HG02642 (cell line): ENCODE measurements at regions not wholly inside any gene's neighbourhood (a gene's known extent, or its start where the extent isn't known, plus 50 kb on each side); places are given as distances from the start of the nearest gene placed in this dataset.
"Not testable (repeated sequence)": the region's sequence is repeated elsewhere in the genome, so short reads cannot be mapped to it uniquely, and the experiment has no call there.

Experiments used
- ATAC-seq: cut with Tn5 transposase; IDR thresholded peaks from one replicate; pipeline ENCODE4 v1.9.1; 2021; ENCODE audit warnings: mild to moderate bottlenecking; ENCODE audit not compliant: unreplicated experiment, poor library complexity

DNA sequence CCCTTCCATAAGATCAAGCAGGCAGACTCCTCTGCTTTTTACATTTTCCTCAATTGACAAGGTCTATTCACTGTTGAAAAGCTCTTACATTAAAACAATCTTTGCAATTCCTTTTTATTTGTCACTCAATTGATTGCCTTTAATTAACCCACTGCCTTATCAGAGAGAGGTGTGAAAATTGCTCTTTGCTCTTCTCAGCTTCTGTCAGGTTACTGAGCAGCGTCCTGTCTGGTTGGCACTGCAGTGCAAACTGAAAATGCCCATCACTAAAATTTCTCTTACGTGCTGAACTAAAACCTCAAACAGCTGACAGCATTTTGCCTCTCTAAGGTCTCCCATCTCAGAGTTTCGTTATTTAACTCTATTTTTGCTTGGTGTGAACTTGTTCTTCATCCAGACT lies 504.1 kb upstream of the ATXN7L3B start:
- ATAC-seq, result no peak

DNA sequence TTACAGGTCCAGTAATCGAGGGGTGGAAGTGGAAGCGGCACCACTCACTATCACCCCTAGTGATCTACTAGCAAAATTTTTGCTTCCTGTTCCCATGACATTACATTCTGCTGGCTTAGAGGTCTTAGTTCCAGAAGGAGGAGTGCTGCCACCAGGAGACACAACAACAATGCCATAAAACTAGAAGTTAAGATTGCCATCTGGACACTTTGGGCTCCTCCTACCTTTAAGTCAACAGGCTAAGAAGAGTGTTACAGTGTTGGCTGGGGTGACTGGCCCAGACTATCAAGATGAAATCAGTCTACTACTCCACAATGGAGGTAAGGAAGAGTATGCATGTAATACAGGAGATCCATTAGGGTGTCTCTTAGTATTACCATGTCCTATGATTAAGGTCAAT lies 498.5 kb upstream of the ATXN7L3B start:
- ATAC-seq, result not testable (repeated sequence)

DNA sequence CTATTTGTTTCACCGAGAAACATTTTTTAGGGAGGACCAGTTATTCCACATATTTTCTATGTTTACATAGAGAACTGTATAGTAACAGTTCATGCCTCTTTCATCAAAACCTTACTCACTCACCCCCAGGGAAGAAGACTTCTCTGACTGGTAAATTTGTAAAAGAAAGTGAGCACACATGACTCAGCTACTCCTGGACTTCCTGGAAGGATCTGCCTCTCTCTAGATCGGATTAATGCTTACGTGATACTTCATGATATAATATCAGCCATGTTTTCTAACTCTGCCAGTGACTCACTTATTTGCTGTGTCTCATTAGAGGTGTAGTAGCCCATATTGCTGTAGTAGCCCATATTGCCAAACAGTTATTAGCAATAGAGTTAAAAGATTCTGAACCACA lies 494.3 kb upstream of the ATXN7L3B start:
- no peak for ATAC-seq

DNA sequence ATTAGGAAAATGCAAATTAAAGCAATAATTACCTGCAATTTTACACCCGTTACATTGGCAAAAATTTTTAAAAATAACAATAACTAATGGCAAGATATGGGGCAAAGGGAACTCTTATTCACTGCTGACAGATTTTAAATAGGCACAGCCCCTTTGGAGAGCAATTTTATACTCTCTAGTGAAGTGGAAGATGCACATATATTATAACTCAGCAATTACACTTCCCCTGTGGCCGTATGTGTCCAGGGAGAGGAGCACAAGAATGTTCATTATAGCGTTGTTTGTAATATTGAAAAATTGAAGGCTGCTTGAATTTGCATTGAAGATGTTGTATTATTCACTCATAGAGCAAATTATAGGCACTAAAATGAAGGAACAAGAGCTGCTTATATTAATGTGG lies 488.3 kb upstream of the ATXN7L3B start:
- no peak for ATAC-seq

DNA sequence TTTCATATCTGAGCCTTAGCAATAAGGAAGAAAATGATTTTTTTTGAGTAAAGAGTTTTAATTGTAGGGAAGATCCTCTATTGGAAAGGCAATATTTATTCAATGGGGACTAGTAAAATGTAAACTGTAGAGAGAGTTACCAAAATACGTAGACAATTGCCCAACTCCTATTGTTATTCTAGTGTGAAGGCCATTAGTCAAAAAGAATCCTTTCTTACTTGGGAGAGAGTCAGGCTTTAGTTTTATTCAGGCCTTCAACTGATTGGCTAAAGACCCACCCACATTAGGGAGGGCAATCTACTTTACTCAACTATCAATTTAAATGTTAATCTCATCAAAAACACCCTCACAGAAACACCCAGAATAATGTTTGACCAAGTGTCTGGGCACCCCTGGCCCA lies 485.8 kb upstream of the ATXN7L3B start:
- no peak for ATAC-seq

DNA sequence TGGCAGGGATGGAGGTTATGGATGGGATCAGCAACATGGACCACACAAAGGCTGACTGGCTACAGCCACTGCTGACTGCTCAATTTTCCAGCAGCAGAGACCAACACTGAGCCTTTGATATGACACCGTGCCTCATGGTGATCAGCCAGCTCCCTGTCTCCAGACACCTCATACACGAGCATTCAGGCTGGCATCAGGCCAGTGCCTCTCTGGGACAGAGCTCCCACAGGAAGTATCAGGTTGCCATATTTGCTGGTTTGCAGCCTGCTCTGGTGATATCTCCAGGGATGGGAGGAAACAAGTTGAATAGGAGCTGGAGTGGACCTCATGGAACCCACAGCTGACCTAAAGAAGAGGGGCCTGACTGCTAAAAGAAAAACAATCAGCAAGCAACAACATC lies 471.2 kb upstream of the ATXN7L3B start:
- ATAC-seq, result no peak

DNA sequence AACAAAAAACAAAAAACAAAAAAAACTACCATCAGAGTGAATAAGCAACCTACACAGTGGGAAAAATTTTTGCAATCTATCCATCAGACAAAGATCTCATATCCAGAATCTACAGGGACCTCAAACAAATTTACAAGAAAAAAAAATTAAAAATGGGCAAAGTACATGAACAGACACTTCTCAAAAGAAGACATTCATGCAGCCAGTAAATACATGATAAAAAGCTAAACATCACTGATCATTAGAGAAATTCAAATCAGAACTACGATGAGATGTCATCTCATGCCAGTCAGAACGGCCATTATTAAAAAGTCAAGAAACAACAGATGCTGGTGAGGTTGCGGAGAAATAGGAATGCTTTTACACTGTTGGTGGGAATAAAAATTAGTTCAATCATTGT lies 466.5 kb upstream of the ATXN7L3B start:
- ATAC-seq, result no peak

DNA sequence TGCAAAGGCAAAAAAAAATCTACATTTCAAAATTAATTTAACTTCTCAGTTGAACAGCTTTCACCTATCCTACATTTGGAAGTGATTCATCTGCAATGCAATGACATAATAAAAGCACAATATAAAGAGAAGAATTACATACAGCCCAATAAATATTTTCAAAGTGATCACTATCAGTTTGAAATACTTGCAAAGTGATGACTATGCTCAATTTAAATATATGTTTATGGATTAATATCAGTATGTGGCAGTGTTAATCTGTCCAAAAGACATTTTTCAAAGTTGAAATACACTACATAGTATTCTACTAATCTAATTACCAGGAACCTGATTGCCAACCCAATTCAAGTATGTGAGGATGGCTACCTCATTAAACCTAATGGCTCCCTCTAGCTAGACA lies 460.7 kb upstream of the ATXN7L3B start:
- no peak for ATAC-seq

DNA sequence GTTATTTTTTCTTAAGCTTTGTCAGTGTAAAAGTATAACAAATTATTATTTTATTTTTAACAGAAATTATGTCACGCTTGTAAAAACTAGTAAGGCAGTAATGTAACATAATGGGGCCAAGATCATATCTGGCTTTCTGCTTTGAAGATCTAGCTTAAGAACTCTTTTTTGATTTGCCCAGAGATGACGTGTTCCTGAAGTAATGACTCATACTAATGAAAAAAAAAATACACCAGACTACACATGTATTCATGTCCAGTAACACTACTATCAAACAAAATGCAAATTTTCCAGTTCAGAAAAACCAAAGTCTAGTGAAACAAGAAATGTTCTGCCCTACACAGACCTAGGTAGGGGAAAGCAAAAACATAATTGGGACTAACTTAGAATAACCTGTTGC lies 432.2 kb upstream of the ATXN7L3B start:
- no peak for ATAC-seq

DNA sequence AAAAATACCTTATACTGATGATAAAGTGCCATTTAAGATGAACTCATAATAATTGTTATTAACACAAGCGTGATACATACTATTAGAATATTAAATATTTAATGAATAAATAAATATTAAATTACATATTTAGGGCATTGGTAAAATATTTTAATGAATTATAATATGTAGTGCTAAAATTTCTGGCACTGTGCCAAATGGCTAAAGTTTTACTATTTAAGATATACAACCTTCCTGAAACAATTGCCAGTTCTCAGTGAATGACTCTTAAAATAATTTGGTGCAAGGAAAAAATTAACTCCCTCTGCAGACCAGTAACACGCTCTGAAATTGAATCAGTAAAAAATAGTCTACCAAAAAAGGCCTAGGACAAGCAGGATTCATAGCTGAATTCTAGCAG lies 428.9 kb upstream of the ATXN7L3B start:
- ATAC-seq, result no peak

DNA sequence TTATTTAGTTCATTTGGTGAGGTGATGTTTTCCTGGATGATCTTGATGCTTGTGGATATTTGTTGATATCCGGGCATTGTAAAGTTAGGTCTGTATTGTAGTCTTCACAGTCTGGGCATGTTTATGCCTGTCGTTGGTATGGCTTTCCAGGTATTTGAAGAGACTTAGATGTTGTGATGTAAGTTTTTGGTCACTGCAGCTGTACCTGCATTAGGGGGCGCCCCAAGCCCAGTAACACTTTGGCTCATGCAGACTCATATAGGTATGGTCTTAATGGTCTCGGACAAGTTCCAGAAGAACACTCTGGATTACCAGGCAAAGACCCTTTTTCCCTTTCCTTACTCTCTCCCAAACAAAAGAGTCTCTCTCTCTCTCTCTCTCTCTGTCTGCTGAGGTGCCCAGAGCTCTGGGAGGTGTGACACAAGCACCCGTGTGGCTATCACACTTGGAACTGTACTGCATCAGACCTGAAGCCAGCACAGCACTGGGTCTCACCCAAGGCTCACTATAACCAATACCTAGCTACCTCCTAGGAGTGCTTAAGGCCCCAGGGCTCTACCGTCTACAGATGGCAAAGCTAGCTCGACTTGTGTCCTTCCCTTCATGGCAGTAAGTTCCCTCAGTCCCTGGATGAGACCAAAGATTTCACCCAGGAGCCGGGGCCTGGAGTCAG lies 425.8 kb upstream of the ATXN7L3B start:
- ATAC-seq, result peak; percentile 59

DNA sequence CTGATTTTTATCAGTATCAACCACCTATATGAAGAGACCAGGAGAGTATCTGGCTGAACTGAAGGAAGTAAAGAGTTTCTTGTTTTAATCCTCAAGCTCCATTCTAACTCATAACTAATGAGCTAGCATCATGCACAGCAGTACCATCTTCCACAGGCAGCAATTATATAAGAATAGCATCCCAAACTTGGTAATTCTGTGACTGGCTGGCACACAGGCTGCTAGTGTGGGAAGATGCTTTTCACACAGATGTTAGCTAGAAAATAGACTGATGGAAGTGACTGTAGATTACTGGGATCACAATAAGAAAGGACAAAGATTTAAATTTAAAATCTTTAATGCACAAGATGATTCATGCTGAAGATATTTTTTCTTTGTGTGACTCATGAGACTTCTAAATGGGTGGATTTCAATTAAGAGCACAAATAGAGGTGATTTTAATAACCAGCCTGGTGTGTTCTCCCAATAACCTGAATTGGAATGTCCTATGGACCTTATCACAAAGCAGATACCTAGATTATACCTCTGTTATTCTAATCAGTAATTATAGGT lies 417.7 kb upstream of the ATXN7L3B start:
- ATAC-seq, result no peak

DNA sequence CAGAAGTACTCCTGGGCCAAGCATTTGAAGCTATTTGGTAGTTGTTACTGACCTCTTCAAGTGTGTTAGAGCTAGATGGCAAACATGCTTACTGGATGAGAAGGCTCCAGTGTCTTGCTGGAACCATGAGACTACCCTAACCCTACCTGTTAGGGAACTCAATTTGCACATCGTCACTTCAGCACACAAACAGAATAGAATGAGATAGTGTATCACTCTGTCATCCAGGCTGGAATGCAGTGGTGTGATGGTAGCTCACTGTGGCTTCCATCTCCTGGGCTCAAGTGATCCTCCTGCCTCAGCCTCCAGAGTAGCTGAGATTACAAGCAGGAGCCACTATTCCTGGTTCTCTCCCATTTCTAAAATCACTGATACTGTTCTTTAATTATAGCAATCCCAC lies 417.0 kb upstream of the ATXN7L3B start:
- ATAC-seq, result no peak

DNA sequence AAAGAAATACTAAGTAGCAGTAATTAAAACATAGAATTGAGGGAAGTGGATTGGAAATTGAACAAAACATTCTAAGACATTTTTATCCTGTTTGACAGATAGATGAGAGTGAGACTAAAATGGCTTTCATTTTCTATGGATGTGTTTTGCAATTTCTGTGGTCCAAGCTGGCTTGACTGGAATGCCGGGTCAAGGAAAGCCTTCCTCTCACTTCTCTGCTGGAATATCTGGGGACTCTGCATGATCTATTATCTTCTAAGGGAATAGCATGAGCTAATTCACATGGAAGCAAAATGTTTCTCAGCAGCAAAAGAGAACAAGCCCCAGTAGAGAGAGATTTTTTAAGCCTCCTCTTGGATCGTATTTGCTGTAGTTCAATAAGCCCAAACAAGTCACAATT lies 407.9 kb upstream of the ATXN7L3B start:
- ATAC-seq, result no peak

DNA sequence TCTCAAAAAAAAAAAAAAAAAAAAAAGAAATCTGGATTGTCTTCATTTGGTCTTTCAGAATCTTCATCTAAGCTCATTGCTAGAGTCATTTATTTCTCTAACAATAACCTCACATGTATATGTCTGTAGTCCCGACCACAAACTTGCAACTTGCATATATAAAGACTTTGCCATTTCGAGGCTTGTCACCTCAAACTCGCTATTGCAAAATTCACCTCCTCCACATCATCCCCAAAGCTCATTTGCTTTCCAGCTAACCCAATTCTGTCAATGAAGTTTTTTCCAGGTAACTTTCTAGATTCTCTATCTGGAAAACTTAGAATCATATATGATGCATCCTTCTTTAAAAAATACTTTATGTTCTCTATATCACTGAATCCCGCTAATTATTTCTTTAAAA lies 393.2 kb upstream of the ATXN7L3B start:
- no peak for ATAC-seq

DNA sequence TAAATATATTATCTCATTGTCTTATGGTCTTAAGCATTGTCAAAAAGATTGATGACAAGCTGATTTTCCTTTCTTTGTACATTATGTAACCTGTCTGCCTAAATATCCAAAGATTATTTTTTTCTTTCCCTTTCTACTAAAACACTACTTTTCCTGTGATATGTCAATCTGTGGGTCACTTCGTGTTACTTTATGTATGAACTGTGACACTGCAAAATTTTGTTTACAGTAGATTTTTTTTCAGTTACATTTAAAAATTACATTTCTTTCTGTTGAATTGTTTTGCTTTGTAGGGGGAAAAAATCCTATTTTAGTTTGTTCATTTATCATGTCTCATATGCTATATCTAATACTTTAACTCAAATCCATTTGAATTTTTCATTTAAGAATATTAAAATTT lies 392.3 kb upstream of the ATXN7L3B start:
- no peak for ATAC-seq

DNA sequence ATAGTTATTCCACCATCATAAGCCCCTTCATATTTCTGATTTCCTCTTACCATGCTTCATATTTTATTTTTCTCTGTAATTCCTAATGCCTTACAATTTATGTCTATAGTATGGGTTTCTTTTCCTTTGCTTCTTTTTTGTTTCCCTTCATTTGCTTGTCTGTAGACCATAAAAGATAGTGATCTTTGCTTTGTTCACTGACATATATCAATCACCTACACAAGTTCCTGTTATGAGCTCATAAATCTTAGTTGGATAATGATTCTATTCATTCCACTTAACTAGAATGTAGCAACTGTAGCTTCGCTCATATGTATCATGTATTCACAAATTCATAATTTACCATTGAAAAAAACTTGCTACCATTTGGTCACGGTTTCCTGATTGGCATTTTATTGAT lies 388.8 kb upstream of the ATXN7L3B start:
- ATAC-seq, result no peak

DNA sequence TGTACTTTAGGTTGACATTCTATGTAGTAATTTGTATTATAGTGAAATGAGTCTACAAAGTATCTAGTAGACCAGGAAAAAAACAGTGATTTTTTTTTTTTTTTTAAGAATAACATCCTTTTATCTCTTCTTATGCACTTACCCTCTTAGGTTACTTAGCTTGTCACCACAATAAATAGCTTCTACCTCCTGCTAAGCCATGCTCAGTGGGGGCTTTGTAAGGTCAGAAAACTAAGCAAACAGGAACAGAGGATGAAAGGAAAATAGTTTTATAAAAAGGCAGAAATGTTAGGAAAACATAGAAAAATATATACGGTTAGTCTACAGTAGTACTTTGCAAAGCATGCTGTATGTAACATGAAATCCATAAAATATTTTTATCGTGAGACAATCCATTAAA lies 385.3 kb upstream of the ATXN7L3B start:
- ATAC-seq, result no peak

DNA sequence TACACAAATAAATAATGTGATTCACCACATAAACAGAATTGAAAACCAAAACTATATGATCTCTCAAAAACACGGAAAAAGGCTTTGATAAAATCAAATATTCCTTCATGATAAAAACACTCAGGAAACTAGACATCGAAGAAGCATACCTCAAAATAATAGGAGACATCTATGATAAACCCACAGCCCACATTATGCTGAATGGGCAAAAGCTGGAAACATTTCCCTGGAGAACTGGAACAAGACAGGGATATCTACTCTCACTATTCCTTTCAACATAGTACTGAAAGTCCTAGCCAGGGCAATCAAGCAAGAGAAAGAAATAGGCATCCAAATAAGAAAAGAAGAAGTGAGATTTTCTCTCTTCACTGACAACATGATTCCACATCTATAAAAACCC lies 371.5 kb upstream of the ATXN7L3B start:
- no peak for ATAC-seq

DNA sequence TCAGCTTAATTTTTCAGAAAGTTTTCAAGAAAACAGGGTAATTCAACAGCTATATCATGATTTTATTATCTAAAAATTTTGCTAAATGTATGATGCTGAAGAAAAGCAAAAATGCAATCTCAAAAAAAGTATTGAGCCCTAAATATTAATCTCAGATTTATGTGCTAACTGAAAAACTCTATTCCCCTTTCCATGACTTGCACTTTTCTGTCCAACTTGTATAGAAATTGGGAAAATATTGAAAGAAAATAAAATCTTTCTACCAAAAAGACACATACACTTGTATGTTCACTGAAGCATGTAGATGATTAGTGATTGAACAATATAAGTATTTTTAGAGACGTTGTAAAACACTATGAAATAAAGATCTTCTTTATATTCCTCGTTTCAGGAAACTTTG lies 368.0 kb upstream of the ATXN7L3B start:
- ATAC-seq, result no peak

DNA sequence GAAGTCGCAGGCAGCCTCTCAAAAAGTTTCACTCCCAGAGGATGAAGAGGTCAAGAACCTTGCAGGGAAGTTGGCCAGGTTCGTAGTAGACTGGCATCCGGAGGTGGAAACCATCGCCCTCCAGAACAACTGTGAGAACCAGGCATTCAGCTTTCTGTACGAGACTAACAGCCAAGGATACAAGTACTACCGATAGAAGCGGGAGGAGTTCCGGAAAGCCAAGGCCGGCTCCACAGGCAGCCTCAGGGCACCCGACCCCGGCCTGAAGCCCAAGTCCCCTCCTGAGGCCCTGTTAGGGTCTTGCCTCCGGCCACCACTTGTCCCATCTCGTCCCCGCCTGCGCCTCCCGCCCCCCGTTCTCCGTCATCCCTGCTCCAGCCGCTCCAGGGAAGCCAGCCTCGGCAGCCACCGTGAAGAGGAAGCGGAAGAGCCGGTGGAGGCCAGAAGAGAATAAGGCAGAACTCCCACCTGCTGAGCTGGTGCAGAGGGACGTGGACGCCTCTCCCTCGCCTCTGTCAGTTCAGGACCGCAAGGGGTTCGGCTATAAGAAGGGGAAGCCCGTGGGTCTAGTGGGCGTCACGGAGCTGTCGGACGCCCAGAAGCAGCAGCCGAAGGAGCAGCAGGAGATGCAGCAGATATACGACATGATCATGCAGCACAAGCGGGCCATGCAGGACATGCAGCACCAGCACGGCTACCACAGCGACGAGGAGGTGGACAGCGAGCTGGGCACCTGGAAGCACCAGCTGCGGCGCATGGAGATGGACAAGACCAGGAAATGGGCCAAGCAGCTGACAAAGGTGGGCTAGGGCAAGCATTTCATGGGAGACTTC lies 366.8 kb upstream of the ATXN7L3B start:
- ATAC-seq, result no peak

DNA sequence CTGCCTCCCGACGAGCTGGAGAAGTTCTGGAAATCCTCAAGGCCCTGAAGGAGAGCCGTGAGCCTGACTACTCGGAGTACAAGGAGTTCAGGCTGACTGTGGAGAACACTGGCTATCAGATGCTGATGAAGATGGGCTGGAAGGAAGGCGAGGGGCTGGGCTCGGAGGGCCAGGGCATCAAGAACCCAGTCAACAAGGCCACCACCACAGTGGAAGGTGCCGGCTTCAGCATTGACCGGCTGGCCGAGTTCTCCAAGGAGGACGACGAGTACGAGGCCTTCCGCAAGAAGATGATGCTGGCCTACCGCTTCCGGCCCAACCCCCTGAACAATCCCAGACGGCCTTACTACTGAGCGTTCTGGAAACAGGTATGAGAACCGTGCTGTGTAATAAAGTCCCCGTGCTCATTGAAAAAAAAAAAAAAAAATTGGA lies 366.1 kb upstream of the ATXN7L3B start:
- no peak for ATAC-seq
